ENCODE measurements at regions not wholly inside any gene's neighbourhood (a gene's known extent, or its start where the extent isn't known, plus 50 kb on each side); places are given as distances from the start of the nearest gene placed in this dataset.
"Not testable (repeated sequence)": the region's sequence is repeated elsewhere in the genome, so short reads cannot be mapped to it uniquely, and the experiment has no call there.

DNA sequence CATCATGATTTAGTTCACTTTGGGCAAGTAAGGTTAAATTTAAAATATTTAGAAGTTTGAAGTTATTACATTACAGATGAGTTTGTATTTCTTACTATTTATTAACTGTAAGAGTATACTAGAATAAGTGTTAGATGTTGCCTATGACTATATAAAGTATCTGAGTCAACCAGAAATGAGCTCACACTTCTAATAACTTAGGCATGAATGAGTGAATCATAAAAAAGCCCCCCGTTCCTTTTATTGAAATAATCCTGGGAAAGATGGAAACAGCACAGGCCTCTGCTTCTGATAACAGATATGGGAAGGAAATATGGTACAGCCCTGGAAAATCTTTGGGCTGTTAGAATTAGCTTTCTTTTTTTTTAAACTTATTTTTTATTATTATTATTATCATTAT, 66.6 kb upstream of the TGFBR2 start:
- DNase-seq = no peak

DNA sequence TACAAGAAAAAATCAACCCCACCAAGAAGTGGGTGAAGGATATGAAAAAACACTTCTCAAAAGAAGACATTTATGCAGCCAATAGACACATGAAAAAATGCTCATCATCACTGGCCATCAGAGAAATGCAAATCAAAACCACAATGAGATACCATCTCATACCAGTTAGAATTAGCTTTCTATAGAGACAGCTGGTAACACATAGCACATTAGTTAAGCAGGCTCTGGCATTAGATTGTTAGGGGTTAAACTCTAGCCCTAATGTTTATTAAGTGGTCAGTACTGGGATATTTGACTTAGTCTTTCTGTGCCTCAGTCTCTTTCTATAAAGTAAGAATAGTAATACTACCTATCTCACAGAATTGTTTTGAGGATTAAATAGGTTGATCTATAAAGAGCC, 65.2 kb upstream of the TGFBR2 start:
- DNase-seq = not testable (repeated sequence)

DNA sequence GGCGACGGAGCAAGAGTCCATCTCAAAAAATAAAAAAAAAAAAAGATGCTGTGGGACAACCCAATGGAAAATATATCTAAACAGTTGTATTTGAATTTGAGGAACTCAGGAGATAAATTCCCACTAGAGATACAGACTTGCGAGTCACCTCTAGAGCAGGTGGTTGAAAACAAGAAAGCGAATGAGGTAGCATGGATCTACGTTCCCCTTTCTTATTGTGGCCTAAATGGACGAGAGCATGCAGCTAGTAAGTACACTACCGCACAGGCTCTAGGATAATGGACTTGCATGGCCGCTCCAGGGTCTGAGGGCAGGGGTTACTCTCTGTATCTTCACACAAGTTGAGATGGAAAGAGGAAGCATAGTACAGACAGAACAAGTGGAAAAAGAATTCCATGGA, 63.5 kb upstream of the TGFBR2 start:
- no peak for DNase-seq

DNA sequence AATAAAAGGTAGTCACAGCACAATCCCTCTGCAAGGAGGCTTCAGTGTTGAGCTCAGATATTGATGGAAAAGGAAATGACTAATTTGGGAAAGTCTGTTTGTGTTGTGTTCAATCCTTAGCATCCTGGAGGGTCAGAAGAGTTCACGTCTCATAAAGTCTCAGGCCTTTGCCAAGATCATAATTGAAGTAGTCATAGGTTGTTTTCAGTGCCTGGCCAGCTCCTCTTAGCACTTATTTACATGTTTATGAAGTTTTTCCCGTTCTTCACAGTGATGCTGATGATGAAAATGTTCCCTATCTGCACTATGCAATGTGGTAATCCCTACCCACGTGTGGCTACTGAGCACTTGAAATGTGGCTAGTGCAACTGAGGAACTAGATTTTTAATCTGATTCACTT, 61.6 kb upstream of the TGFBR2 start:
- DNase-seq = no peak

DNA sequence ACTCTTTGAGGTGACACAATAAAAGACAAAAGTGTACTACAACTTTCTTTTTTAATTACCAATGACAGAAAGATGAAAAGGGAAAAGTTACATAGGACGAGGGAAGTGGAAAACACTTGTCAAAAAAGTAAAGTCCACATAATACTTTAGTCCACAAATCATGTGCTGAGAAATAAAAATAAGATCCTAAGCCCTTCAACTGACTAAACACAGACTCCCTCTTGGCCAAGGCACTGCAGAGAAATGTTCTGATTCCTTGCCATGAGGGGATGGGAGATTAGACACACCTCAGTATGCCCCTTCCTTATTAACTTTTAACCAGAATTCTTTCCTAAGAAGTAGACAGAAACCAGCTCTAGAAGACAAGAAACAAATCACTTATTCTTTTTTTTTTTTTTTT, 59.5 kb upstream of the TGFBR2 start:
- DNase-seq = no peak

DNA sequence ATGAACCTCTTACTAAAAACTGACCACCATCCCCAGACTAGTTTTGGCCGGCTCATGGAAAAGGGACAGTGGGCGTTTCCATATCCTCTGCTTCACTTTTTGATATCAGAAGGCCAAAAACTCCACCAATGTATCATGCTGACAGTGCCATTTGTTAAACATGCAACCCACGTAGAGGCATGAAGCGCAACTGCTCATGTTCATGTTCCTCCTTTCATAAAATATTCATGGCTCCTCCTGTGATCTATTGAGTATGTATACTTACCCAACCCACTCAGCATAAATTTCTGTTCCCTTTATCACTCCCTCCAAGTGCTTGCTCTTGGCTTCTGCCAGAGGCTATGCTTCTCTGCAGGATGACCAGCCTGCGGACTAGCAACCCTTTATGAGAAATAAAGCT, 58.7 kb upstream of the TGFBR2 start:
- DNase-seq = no peak

DNA sequence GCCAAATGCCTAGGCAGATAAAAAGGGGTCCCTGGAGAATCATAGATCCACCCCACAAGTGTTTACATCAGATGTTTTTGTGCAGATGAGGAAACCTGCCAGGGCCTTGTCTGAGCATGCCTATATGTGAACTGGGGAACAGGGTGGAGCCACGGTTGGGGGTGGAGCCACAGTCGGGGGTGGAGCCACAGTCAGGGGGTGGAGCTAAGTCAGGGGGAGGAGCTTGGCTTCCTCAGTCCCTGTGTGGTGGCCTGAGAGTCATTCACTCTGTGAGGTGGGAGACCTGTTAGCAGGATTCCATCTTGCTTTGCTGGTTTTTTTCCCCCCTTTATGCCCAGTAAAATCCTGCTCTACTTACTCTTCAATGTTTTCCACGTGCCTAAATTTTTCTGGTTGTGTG, 57.8 kb upstream of the TGFBR2 start:
- no peak for DNase-seq

DNA sequence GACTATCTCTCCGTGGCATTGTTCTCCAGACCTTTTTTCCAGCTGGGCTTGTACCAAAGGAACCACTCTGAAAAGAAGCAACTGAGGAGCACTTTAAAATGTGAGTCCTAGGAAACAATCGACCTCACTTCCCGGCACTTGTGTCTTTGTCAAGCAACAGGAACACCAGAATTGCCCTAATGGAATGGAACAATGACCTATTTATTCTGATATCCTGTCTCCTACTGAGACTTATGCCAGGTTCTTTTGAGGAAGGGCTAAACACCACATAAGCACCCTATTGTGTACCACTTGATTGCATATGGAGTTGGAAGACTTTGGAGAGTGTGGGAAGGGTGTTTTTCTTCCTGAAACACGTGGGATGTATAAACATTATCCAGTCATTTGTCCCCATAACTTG, 56.8 kb upstream of the TGFBR2 start:
- DNase-seq = no peak

DNA sequence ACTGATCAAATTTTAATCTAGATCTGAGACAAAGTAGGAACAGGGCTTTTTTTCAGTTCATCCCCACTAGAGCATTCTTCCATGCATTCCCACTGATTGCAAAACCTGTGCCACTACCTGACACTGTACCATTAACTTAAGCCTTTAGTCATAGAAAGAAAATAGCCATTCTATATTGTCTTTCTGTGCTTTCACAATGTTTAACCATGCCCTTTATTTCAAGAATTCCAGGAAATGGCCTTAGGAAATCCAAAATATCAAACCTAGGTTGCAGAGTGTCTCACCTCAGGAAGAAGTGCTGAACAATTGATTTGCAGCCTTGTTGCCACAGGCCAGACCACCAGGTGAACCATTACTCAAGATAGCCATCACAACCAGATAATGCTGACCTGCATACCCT, 56.2 kb upstream of the TGFBR2 start:
- no peak for DNase-seq

DNA sequence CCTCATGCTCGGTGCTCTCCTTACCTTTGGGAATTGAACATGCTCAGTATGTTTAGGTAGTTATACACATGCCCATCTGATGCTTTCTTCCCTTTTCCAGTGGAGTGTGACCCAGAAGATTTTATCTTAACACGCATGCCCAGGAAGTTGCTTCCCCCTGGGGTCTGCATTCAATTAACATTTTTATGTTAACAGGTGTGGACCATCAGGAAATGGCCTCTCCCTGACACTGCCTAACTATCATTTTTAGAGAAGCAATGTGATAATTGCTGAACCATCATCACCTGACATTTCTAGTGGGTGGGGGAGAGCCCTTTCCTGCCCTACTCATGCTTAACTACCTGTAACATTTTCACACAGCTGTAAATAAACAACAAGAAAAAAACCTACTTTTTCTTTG, 55.1 kb upstream of the TGFBR2 start:
- DNase-seq = no peak

DNA sequence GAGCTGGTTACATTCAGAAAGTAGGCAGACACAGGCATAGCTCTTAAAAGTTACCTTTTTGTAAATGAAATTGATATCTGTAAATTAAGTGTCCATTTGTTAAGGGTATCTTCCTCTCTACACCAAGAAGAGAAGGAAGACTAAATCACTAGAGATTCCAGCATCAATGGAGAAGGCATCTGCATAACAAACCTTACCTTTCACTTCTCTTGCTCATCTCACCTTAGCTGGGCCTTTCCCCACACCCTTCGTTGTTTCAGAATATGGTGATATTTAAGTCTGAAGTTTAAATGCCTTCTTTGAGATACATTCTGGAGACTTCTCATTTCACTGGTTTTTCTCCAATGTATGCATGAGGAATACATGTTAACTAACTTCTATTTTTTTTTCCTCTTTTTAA, 54.5 kb upstream of the TGFBR2 start:
- no peak for DNase-seq

DNA sequence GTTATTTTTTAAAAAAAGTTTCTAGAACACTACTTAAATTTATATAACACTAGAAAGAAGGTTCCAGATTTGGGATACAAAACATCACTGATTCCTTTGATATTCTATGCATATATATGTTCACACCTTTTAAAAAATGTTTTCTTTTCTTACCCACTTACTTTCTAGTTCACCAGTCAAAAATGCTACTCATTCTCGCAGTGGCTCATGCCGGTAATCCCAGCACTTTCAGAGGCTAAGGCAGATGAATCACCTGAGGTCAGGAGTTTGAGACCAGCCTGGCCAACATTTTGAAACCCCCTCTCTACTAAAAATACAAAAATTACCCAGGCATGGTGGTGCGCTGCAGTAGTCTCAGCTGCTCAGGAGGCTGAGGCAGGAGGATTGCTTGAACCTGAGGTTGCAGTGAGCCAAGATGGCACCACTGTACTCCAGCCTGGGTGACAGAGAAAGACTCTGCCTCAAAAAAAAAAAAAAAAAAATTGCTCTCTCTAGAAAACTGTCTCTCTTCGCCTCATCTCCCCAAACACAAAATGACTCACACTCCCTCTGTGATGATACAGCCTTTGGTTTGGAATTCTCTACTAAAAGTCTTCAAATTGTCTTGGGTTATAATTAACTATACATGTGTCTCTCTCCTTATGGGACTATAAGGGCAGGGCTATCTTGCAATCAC, 52.6 kb upstream of the TGFBR2 start:
- DNase-seq = no peak

DNA sequence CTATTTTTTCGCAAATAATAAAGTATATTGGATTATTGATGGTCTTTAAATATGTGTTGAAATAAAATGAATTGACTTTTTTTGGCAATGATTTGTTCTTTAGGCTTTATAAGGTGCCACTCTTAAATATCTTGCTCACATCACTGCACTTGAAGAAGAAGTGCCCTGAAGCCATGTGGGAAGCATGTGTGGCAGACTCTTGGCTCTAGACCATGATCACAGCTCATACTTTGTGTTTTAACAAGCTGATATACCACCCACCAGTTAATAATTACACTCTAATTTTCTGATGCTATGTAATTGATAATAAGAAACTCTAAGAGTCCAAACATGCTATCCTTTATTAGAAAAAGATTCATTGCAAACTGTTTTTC, 52.1 kb upstream of the TGFBR2 start:
- DNase-seq = no peak

DNA sequence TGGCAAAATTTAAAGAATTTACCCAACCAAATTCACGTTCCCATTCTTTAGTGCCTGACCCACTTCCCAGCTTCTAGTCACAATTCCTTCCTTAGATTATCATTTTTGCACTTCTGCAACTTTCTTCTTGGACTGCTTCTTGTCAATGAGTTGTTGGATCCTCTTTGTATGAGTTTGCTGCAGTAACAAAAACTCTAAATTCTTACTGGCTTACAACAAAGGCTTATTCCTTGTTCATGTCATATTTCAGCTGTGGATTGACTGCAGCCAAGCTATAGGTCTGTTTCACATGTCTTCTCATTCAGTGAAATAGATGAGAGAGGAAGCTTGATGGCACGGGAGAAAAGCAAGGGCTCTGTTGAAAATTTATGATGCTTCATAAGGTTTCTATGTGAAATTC, 50.4 kb upstream of the TGFBR2 start:
- no peak for DNase-seq
